NT2/D1 (cell line): ENCODE measurements at regions not wholly inside any gene's neighbourhood (a gene's known extent, or its start where the extent isn't known, plus 50 kb on each side); places are given as distances from the start of the nearest gene placed in this dataset.

Experiments used
- SUZ12 ChIP-seq: IDR thresholded peaks from 2 replicates; pipeline ENCODE4 v1.6.1; 2011; ENCODE audit not compliant: insufficient read length, insufficient read depth; ENCODE audit errors: extremely low read depth
- YY1 ChIP-seq: IDR thresholded peaks from 2 replicates; pipeline ENCODE4 v1.6.1; 2011; ENCODE audit not compliant: insufficient read length, insufficient read depth
- ZNF274 ChIP-seq: IDR thresholded peaks from 2 replicates; pipeline ENCODE4 v1.6.1; 2011; ENCODE audit warnings: mild to moderate bottlenecking, low read depth, low read length

DNA sequence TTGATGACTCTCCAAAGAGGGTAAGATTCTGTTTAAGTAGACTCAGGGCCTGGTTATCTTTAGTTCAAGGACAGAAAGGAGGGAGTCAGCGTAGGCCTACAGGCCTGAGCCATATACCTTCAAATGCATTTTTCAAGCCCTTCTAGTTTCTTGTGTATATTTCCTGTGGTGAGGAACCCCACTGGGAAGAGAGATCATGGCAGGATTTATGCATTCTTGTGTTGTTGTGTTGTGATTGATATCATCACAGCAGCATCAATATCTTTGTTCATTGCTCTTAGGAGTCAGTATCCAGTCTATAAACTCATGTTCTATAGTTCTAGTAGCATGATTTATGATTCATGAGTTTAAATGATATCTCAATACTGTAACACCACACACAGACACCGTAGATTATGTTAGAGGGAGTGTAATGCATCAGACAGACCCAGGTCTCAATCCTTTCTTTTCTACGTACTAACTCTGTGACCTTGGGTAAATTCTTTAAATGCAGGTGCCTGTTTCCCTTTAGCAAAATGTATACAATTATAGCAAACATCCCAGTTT, 427.5 kb downstream of the PDCD6IP start:
- no peak for TF ChIP-seq SUZ12
- no peak for TF ChIP-seq YY1
- TF ChIP-seq ZNF274: no peak
